ENCODE measurements at regions not wholly inside any gene's neighbourhood (a gene's known extent, or its start where the extent isn't known, plus 50 kb on each side); places are given as distances from the start of the nearest gene placed in this dataset.
A peak's percentile ranks its signal among the peaks of the same experiment; 100 is the strongest.

DNA sequence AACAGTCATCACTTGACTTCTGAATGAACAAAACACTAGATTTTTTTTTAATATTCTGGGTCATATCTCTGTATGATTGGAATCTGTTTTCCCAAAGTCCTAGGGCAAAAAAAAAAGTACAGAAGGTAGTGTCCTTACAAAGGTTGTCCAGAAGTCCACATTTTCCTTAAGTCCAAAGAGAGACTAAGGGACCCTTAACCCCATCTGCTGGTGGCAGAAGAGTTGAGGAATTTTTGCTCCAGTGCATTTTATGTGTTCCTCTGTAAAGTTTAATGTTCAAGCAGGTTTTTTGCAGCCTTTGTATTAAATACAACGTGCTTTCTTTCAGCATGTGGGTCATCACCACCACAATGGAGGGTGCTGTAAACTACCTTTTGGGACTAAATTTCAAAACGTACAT lies 215.9 kb downstream of the SP3 start:
- Histone ChIP-seq H3K27ac (ENCODE audit: low read depth, low read length, poor library complexity, severe bottlenecking) (no peak overlapping the region), H3K36me3 (ENCODE audit: insufficient read depth, low read length, poor library complexity, severe bottlenecking) (no peaks in the 10 kb centered on the region), H3K4me1 (ENCODE audit: insufficient read depth, low read length, poor library complexity, severe bottlenecking) (peaks cover 11% of the 10 kb centered on the region), H3K27me3 (replicated peaks; ENCODE audit: insufficient read depth, low read depth, low read length, poor library complexity) (no peaks in the 10 kb centered on the region), H3K4me3 (ENCODE audit: low read depth, low read length, poor library complexity, severe bottlenecking) (no peak overlapping the region), H3K9me3 (ENCODE audit: low read depth, low read length, poor library complexity, severe bottlenecking) (no peaks in the 10 kb centered on the region)
- CTCF ChIA-PET, result no interaction called here
- intact Hi-C loops (cut with micrococcal nuclease; ENCODE audit: unreplicated experiment), result no loop called here
- no peak for DNase-seq (ENCODE audit: low spot score)
- POLR2A ChIA-PET (ENCODE audit: low non-redundant PET), result no interaction called here
- no peak for TF ChIP-seq EZH2 (IDR thresholded peaks at IDR 0.05; ENCODE audit: borderline replicate concordance, low read depth, low read length, poor library complexity, severe bottlenecking)
- TF ChIP-seq, protein P1, sequence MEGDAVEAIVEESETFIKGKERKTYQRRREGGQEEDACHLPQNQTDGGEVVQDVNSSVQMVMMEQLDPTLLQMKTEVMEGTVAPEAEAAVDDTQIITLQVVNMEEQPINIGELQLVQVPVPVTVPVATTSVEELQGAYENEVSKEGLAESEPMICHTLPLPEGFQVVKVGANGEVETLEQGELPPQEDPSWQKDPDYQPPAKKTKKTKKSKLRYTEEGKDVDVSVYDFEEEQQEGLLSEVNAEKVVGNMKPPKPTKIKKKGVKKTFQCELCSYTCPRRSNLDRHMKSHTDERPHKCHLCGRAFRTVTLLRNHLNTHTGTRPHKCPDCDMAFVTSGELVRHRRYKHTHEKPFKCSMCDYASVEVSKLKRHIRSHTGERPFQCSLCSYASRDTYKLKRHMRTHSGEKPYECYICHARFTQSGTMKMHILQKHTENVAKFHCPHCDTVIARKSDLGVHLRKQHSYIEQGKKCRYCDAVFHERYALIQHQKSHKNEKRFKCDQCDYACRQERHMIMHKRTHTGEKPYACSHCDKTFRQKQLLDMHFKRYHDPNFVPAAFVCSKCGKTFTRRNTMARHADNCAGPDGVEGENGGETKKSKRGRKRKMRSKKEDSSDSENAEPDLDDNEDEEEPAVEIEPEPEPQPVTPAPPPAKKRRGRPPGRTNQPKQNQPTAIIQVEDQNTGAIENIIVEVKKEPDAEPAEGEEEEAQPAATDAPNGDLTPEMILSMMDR (conservative IDR thresholded peaks at IDR 0.05; ENCODE audit: low read depth, low read length), result 0 out of 2 replicates have a peak, but pooled peaks have one; percentile 12
- no TSS peak for BruUV-seq (replicated peaks)

- peak; percentile 78 for DNase-seq (ENCODE audit: low spot score)
- no peaks in the 10 kb centered on the region for H3K36me3 ChIP-seq (ENCODE audit: insufficient read depth, low read length, poor library complexity, severe bottlenecking)
- H3K27me3 ChIP-seq (replicated peaks; ENCODE audit: insufficient read depth, low read depth, low read length, poor library complexity), result no peaks in the 10 kb centered on the region
- TF ChIP-seq, protein P1 (conservative IDR thresholded peaks at IDR 0.05; ENCODE audit: low read depth, low read length), result no peak; the same call in 1 of the 2 replicates
- no peak for TF ChIP-seq EZH2 (IDR thresholded peaks at IDR 0.05; ENCODE audit: borderline replicate concordance, low read depth, low read length, poor library complexity, severe bottlenecking)
- intact Hi-C loops (cut with micrococcal nuclease; ENCODE audit: unreplicated experiment), result loop anchor here (5.0 to 10.0 kb wide), 3 partner anchors 212 to 594 kb away; no protein-coding TSS in a partner anchor
- ChIA-PET POLR2A (ENCODE audit: low non-redundant PET) (no interaction called here), CTCF (no interaction called here)
- no peaks in the 10 kb centered on the region for H3K9me3 ChIP-seq (ENCODE audit: low read depth, low read length, poor library complexity, severe bottlenecking)
- H3K4me3 ChIP-seq (ENCODE audit: low read depth, low read length, poor library complexity, severe bottlenecking), result no peak overlapping the region
- H3K27ac ChIP-seq (ENCODE audit: low read depth, low read length, poor library complexity, severe bottlenecking), result no peak overlapping the region
- H3K4me1 ChIP-seq (ENCODE audit: insufficient read depth, low read length, poor library complexity, severe bottlenecking), result peaks cover 11% of the 10 kb centered on the region
- BruUV-seq (replicated peaks), result no TSS peak
Measured at GRCh38 chr2:173750353-173750801, 214.8 kb downstream of the SP3 start.

- Histone ChIP-seq H3K27ac (ENCODE audit: low read depth, low read length, poor library complexity, severe bottlenecking) (no peak overlapping the region), H3K9me3 (ENCODE audit: low read depth, low read length, poor library complexity, severe bottlenecking) (no peaks in the 10 kb centered on the region), H3K27me3 (replicated peaks; ENCODE audit: insufficient read depth, low read depth, low read length, poor library complexity) (no peaks in the 10 kb centered on the region), H3K4me1 (ENCODE audit: insufficient read depth, low read length, poor library complexity, severe bottlenecking) (peaks cover 11% of the 10 kb centered on the region), H3K4me3 (ENCODE audit: low read depth, low read length, poor library complexity, severe bottlenecking) (no peak overlapping the region), H3K36me3 (ENCODE audit: insufficient read depth, low read length, poor library complexity, severe bottlenecking) (no peaks in the 10 kb centered on the region)
- no peak for TF ChIP-seq EZH2 (IDR thresholded peaks at IDR 0.05; ENCODE audit: borderline replicate concordance, low read depth, low read length, poor library complexity, severe bottlenecking)
- TF ChIP-seq, protein P1 (conservative IDR thresholded peaks at IDR 0.05; ENCODE audit: low read depth, low read length), result no peak
- ChIA-PET CTCF (no interaction called here), POLR2A (ENCODE audit: low non-redundant PET) (no interaction called here)
- DNase-seq (ENCODE audit: low spot score), result no peak
- no TSS peak for BruUV-seq (replicated peaks)
- intact Hi-C loops (cut with micrococcal nuclease; ENCODE audit: unreplicated experiment), result loop anchor here (5.0 to 10.0 kb wide), 3 partner anchors 211 to 594 kb away; no protein-coding TSS in a partner anchor
Measured at GRCh38 chr2:173750831-173751230, 214.3 kb downstream of the SP3 start.

All from A673 (cell line).